HG03439 (cell line): ENCODE measurements at regions not wholly inside any gene's neighbourhood (a gene's known extent, or its start where the extent isn't known, plus 50 kb on each side); places are given as distances from the start of the nearest gene placed in this dataset.
"Not testable (repeated sequence)": the region's sequence is repeated elsewhere in the genome, so short reads cannot be mapped to it uniquely, and the experiment has no call there.

ENCODE experiments used
- ATAC-seq: cut with Tn5 transposase; IDR thresholded peaks from one replicate; pipeline ENCODE4 v1.9.1; 2021; ENCODE audit warnings: mild to moderate bottlenecking, moderate library complexity; ENCODE audit not compliant: unreplicated experiment

DNA sequence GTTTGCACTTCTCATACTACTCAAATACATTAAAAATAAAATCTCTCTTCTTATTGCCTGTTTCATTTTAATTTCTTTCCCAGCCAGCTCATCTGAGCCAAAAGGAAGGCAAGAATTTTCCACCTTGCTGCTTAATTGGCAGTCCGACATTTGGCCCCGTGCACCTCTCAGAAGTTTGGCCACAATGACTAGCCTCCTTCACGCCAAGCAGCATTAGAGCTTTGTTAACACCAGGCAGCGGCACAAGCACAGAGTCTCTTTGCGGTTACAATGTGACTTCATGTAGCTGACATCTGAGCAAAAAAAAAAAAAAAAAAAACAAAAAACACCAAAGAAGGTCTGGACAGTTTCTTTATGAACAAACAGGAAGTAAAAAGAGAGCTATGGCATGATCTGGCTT, 248.9 kb downstream of the OSR1 start:
- no peak for ATAC-seq

DNA sequence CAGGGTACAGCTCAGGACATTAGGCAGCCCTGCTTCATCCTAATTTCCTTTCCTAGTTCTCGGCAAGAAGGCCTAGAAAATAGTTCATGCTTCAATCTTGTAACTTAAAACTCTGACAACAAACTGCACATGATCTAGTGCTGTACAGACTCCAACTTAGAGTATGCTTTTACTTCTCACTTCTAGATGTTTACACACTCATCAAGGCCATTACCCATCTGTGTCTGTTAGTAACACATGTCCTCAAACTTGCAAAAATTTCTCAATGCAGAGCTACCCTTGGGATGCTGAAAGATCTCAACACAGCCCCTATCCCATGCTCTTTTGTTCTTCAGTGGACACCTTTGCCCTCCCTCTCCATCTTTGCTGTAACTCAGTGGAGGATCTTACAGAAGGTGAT, 252.0 kb downstream of the OSR1 start:
- no peak for ATAC-seq

DNA sequence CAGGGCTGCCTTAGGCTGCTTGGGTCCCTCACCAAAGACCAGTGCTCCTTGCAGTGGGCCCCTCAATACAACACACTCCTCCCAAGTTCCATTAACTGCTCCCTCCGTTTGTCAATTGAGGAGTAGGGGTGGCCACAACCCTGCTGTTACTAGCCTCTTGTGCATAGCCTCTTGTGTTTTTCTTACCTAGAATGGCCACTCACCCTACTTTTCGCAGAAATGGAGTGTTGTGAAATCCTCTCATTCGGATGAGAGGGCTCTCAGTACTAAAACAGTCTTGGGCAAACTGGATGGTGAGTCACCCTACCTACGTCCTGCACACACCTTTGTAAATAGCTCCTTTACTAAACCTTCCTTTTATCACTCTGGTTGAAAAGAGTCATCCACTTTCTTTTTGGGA, 253.9 kb downstream of the OSR1 start:
- no peak for ATAC-seq

DNA sequence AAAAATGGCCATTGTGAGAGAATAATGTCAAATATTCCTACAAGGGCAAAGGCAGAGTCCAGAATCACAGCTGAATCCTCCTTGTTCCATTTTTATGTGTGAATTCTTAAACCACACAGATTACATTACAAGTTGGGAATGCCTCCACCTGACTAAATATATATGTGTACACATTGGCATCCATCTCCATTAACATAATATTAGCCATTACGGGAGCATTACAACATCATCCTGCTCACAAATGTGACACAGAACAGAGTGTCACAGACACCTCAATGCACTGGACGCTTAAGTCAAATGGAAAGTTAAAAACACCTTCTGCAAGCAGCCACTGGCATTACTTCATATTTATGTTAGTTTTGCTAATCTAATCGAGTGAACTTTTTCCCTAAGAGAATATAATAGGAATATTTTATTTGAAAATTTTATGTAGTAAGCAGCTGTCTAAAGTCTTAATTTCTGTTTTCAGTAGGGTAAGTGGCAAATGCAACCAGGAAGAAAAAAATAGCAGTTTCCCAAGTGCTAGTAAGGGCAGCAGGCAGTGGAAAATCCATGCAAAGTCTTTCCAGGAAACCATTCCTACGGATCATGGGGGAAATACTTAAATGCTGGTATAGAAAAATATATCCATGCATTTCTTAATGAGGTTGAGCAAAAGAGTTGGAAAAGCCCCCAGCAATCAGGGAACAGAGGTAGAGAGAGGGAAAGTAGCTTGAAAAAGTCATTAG, 255.6 kb downstream of the OSR1 start:
- no peak for ATAC-seq

DNA sequence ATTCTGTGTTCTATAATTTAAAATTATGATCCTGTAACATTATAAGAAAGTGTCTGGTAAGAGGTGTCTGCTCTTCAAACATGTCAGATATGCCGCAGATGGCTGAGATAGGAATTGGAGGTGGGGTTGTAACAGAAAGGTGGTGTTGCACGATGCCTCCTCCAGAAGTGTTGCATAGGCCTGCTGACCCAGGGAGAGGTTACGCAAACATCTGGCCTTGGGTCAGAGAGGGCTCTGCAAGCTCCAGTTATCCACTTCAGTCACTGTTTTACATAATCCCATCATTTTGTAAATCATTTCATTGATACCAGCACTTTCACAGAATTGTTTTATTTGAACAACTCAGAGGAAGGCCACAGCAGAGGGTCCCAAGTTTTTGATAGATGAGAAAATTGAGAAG, 256.5 kb downstream of the OSR1 start:
- ATAC-seq: no peak

DNA sequence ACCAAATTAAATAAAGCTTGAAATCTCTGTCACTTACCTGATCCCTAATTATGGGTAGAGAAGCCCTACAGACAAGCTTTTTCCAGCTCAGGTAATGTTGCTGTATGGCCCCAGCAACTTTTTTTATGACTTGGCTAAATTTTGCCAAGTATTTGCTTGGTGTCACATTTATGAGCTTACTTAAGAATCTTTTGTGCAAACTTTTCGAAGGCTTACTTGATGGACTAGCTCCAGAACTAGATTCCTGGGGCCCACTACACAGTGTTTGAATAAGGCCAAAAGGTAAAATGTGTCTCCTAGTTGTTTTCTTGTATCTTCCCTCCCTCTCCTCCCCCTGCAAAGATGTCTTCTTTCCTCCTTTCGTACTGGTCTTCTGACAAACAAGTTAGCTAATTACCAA, 257.9 kb downstream of the OSR1 start:
- no peak for ATAC-seq

DNA sequence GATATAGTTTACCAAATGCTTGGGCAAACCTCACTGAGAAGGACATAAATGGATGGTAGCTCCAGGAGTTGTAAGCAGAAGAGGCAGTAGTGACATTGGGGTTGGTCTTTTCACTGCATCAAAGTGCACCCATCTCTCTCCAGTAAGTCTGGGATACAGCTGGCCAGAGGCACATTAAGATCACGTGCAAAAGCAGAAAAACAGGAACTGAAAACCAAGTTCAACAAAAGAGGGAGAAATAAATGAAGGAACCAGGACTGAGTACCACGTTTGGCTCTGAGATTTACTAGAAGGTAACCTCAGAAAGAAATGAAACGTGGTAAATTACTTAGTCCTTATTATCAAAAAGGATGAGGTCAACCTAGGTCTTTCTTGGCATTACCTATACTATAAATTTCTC, 259.2 kb downstream of the OSR1 start:
- no peak for ATAC-seq

DNA sequence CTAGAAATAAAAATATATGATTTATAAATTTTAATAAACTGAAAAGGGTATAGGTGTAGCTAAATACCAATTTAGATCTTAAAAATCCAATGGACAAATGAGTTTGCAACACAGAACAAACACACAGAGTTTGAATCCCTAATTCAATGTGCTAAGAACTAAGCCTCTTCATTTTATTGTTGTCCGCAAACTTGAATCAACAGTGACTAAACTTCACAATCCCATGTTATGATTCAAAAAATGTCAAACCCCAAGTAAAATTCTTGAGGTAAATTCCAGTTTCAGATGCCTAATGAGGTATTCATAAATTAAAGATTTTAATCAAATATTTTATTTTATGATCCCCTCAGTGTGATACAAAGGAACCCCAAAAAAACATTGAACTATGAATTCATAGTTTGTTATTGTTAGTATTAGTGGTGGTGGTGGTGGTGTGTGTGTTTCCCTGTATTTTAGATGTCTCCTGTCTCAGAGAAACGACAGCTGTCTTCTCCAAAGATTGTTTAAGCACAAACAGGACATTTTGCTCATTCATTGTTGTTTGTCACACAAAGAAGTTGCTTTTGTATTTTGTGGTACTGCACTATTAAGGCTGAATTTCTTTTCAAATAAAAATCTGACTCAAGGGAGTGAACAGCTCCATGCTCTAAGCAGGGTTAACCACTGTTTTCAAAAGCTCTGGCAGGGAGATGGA, 259.8 kb downstream of the OSR1 start:
- no peak for ATAC-seq

DNA sequence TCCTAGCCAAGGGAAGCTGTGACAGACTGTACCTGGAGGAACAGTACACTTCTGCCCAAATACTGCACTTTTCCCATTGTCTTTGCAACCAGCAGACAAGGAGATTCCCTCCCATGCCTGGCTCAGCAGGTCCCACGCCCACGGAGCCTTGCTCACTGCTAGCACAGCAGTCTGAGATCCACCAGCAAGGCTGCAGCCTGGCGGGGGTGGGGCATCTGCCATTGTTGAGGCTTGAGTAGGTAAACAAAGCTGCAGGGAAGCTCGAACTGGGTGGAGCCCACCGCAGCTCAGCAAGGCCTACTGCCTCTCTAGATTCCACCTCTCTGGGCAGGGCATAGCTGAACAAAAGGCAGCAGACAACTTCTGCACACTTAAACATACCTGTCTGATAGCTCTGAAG, 268.9 kb downstream of the OSR1 start:
- ATAC-seq: not testable (repeated sequence)

DNA sequence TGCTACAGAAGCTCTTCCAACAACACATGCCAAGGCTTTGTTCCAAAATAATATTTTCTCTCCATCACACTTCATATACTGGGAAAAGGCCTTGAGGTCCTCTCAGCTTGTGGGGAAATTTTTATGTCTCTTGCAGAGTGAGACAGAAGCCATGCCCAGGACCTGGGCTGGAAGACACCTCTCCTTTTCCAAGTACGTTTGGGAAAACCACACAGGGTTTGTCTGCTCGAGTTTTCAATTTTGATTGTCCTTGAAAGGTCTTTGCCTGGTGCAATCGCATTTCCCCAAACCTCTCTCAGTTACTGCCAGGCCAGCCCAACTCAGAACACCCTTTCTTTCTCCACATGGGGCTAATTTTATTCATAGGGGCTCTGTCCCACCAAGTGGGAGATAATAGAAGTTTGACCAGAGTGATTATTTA, 272.2 kb downstream of the OSR1 start:
- no peak for ATAC-seq

DNA sequence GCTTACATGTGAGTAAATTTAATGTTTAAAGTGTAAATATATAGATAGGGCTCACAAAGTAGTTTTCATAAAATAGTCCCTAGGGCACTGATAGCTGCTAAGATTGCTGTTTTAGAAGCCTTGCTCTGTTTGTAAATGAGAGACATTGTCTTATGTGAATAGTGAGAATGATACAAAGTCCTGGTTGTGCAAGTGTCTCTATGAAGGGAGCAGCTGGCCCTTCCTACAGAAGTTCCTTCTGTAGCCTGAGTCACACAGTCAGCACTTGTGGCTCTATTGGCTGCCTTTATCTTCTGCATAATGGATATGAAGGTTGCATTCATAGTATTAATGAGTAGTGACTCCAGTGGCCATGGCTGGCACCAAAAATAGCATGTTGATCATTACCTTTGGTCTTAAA, 279.7 kb downstream of the OSR1 start:
- no peak for ATAC-seq

DNA sequence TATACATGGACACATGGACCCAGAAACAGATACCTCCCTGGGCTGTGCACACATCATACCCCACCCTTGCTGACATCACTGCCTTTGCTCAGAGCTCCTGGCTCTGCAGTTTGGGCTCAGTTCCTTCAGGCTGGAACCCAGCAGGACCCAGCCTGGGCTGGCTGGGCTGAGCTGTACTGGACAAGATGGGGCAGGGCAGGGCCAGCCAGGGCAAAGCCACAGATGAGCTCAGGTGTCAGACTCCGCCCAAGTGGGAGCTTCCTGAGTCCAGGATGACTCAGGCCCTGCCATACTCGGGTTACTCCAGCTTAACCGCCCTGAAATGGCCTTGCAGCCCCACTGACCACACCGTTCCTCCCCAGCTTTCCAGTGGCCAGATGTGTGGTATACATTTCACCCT, 284.9 kb downstream of the OSR1 start:
- ATAC-seq: no peak

DNA sequence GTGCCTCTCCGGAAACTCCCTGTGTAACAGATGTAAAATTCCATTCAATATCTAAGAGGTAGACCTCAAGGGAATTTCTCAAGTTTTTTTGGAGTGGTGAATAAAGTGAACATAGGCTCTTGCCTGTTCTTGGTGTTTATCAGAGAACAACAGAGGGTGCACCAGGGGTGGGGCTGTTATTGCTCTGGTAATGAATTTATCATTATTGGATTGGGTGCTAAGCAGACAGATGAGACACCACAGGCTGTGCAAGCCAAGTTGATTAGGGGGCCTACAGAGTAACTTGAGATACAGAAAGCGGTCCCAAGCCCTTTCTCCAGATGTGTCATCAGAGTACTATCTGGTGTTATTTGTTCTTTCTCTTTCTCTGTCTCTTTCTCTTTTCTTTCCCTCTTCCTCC, 286.3 kb downstream of the OSR1 start:
- no peak for ATAC-seq

DNA sequence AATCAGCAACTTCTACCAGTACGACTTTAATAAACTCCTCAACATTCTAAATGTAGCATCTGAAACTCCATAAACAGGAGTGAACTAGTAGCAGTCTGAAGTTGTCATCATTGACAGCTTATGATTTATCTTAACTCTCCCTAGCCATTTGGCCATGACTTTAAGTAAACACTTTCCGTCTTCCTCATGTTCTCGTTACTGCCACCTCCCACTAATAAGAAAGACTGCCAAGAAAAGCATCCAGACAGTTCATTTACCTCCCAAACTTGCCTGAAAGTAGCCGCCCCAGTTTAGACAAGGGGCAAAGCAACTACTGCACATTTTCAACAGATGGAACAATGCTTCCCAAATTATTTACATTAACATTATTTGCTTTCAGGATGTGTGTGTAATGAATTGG, 287.5 kb downstream of the OSR1 start:
- no peak for ATAC-seq

DNA sequence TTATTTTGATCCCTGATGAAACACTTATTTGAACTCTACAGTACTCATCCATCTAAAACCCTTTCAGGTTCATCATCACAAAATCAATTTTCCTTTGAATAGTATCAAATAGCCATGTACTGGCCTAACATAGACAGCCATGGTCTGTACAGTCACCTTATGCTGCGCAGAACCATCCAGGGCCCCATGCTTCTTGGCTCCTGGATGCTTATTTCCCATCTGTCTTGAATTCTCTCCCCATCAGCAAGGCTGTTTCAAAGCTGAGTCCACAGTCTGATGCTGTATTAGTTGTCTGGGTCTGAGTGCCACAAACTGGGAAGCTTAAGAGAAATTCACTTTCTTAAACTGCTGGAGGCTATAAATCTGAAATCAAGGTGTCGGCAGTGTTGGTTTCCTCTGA, 290.2 kb downstream of the OSR1 start:
- ATAC-seq: no peak

DNA sequence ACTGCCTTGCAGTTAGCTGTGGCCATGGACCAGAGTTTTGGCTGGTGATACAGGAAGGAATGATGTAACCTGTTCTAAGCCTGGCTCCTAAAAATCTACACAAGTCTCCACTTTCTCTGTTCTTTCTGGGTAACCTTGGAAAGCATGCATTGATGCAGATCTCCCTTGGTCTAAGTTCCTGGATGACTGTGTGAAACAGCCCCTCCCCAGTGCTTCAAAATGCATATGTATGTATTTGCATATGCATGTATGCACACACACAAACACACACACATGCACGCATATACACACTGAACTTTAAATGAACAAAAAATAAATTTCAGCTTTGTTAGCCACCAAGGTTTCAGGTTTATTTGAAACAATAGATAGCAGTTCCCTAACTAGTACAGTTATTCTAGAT, 296.1 kb downstream of the OSR1 start:
- ATAC-seq: no peak

DNA sequence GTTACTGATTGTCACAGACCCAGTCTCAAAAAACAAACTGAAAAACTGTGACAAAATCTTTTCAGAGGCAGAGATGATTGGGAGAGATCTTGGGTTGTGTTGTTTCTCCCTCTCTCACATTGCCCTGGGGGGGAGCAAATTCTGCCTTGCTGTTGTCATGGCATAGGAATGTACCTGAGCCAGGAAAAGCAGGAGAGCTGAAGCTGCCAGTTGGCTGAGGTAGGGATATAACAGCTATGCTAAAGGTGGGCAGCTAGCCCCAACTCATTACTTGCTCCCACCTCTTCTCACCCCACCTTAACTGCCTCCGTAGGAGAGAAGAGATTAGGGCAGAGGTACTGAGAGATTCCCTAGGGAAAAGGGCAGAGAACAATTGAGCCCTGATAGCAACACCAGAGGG, 299.3 kb downstream of the OSR1 start:
- no peak for ATAC-seq

DNA sequence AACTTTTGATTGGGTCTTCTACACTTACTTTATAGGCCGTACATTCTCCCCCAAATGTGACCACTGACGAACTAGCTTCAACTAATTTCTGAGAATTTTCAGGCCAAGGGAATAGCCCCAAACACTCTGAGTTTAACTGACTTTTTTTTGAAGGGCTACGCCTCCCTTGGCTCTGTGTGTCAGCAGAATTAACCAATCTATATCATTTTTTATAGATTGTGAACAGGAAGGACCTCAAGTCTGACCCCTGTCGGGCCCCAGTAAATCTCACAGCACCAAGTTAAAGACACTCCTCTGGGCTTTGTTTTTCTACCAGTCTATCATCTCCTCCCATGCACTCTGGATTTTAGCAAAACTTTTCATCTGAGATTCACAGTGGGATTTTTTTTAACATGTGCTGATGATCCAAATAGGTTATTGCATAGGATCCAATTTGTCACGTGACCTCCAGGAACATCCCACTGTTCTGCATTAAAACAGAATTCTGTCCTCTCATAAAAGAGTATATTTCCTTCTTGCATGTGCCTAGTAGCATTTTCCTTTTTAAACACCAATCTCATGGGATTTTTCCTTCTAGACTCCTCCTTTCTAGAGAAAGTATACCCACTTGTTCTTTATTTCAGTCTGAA, 307.1 kb downstream of the OSR1 start:
- no peak for ATAC-seq

DNA sequence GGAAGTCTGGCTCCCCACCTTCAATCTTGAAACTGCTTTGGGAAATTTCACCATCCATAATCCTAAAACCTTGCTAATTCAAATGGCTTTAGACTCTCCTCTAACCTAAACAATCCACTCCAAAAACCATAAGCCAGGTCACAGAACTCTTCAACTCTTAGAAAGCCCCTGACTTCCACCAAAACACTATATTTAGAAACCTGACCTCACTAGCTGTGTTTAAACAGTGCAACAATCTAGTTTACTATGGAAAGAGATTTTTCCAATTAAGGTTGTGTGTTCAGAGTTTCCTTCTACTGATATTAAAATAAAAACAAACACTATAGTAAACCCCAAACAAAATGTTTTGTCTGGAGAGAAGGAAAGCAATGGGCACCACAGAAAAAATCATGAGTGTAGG, 308.1 kb downstream of the OSR1 start:
- no peak for ATAC-seq

DNA sequence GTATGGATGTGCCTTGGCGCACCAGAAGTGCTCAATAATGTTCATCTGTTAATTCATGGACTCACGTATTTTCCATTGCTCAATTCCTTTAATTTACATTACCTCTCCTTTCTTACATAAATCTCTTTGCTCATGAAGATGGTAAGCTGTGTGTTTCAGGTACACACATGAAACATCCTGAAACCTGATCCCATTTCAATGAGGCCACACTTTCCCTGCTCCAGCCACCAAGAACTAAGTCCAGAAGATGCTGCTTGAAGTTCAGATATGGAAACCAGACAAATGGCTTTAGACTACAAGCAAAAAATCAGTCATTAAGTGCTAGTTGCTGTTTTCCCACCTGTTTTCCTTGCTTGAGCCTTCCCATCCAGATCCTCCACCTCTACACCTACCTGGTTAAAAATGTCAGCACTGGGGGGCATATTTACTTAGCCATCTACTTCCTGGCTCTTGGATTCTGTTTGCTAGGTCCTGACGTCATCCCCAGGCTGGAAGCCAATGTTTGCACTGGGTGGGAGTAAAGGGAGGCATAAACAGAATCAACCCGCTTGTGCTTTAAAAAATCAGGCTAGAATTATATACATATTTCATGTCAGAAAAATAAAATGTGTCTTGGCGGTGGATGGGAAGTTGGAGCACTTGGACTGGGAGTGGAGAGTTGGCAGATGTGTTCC, 309.7 kb downstream of the OSR1 start:
- ATAC-seq: no peak

DNA sequence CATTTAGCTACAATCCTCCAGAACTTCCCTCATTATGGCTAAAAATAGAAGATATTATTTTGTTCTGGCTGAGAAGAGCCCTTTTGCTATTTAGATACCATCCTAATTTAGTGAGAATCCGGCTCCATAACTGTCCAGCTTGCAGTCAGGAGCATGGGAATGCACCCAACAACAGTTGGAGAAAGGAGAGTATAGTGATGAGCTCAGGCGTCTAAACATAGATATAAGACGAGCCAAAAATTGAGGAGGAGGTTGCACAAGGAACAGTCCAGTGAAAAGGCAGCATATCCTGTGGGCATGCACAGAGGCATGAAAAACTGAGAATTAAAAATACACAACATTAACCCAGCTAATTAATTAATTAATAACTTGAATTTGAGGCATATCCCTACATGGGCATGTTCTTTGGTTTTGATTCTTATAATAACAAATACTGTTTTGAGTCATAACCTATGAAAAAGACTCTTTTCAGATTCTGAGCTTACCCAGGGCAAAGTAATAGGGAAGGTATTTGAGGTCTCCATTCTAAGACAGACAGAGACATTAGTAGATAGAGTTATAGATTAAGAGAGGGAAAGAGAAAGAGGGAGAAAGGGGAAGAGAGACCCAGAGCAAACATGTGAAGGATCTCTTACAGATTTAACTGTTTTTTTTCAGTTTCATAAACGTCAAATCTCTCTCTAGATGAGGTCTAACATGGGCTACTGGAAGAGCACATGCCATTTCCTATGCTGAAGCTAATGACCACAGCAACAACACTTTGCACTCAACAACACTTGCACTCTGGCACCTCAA, 311.2 kb downstream of the OSR1 start:
- ATAC-seq: peak; percentile 86
